Stimulated activated CD4-positive, alpha-beta T cell treated with anti-CD3 and anti-CD28 coated beads, Interleukin-1b, Interleukin-23, amount 100 ng/mL, for 48 hours (primary cell): ENCODE measurements at regions not wholly inside any gene's neighbourhood (a gene's known extent, or its start where the extent isn't known, plus 50 kb on each side); places are given as distances from the start of the nearest gene placed in this dataset.
"Not testable (repeated sequence)": the region's sequence is repeated elsewhere in the genome, so short reads cannot be mapped to it uniquely, and the experiment has no call there.

Experiments used
- DNase-seq: peaks from one replicate; pipeline ENCODE4 v3.0.0-alpha.2; 2020

DNA sequence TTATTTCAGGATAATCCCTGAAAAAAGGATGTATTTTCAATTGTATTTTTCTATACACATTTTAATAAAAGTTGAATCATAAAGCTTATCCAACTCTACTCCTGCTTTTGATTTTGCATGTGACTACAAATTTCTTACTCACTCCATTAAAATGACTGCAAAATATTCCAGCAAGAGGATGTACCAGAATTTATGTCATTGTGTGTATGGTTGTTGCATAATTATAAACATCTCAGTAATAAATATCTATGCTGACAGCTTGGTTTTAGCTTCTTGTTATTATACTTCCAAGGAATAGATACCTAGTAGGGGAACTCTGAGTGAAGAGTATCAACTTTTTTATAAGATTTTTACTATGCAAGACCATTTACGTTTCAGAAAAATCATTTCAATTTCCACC is 463.2 kb upstream of the RUNX1 start:
- DNase-seq = no peak

DNA sequence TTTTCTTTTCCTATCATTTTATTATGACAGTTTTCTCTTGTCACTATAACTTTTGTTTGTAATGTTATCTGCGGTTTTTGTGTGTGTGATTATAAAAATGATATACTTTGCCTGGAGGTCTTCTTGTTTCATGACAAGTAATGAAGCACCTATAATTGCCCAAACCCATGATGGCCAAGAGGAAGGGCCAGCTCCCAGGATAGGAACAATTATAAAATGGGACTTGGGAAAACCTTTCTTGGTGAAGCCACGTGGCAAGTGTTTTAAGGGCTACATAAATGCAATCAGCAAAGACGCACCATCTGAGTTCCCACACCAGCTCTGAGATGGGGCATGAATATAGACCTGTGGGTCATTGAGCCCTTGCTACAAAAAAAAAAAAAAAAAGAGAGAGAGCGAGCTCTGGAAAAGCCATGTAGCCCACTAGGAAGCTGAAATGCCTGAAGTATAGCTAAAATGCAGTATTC is 462.6 kb upstream of the RUNX1 start:
- no peak for DNase-seq

DNA sequence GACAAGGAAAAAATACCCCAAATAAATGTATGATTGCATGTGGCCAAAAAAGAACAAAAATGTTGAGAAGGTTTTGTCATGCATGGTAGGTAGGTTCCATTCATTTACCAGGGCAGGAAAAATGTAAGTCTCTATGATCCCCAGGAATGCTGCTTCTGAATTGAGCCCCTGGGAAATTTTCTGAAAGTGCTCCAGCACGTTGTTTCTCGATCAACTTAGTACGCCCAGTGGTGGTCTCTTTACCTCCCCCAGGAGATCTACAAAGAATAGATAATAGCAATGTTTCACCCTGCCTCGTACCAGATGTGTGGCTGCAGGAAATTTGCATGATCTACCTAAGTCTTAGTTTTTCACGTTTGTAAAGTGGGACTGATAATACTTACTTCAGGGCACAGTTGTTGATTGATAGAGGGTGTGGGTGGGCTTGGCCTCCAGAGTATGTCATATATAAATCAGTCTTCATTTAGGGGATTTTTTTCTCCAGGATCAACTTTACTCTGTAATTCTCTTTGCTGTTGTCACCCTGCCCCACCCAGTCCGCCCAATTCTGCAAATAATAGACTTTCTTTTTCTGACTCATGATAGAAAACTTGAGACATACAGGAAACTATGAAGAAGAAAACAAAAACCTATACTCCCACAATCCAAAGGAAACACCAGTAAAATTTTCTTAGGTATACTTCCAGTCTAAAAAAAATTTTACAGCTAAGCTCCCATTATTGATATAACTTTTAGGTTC is 462.0 kb upstream of the RUNX1 start:
- DNase-seq = no peak

GRCh38 chr21:35510294-35510693 is 461.2 kb upstream of the RUNX1 start:
- DNase-seq = no peak

- no peak for DNase-seq
These were observed 460.1 kb upstream of the RUNX1 start for GRCh38 chr21:35509001-35509704.

- DNase-seq = no peak
These were observed 459.2 kb upstream of the RUNX1 start for GRCh38 chr21:35508139-35508888.

- no peak for DNase-seq
These were observed 458.2 kb upstream of the RUNX1 start for GRCh38 chr21:35507181-35507759.

DNA sequence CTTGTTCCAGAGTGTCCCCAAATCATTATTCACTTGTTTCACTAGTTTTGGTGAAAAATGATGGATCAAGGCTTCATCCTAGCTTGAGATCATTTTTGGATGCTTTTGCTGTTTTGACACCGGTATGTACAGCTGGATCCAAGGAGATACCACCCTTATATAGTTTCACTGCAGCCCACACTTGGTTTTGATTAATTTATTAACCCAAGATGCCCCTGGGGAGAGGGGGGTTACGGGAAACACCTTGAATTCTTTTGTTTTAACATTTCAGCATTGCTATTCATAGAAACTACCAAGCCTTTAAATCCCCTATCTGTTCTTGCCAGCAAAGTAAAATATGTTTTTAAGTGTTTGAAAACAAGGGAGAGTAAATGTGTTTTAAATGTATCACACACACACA is 457.7 kb upstream of the RUNX1 start:
- no peak for DNase-seq

GRCh38 chr21:35506352-35506751 is 457.2 kb upstream of the RUNX1 start:
- DNase-seq = no peak

DNA sequence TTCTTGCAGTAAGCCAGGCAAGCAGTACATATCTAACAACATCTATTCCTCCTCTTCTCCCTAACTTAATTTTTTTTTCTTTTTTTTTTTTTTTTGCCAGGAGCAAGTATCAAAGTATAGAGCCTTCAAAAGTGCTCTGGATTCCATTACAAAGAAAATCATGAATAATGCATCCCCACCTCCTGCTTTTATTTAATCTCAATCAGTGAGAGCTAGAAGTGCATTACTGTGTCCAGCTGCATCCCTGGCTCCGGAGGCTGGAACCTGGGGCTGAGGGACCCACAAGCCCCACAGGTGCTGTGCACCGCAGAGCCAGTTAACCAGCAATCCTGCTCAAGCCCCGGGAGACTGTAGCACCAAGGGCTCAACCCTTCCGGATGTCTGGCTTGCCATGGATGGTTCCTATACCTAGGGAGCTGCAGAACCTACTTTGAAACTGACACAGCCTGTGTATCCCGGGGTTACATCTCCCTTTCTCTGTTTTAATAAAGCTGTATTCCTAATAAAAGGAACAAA is 455.9 kb upstream of the RUNX1 start:
- no peak for DNase-seq

DNA sequence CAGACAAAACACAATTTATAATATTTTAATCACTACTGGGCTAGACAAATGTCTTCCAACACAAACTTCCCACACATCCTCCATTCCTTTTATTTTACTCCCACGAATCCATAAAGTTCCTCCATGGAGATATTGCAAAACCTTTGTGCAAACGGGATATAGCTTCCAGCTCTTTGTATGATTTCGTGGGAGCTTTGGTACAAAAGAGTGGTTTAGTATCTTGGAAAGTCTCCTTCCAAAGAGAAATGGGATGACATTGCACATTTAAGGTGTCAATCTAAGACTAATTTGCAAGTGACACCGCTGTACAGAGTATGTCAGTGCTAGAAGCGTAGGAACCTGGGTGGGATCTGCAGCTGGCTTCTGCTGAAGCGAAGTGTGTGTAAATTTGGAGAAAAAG is 455.2 kb upstream of the RUNX1 start:
- DNase-seq = no peak

DNA sequence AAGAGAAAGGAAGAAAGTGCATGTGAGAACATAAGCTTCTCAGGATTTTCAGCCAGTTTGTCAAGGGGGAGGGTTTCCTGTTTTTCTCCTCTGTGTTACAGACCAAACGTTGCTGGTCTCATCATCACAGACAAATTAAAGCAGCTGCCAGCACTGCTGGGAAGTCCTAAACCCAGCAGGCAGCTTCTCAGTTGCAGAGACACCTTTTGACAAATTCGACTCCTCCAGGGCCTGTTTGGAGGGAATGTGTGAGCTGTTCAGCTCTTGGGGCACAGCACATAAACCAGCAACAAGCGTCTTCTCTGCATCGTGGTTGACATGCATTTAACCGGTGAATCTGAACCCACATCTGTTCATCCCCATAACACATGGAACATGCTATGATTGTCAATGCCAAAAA is 454.6 kb upstream of the RUNX1 start:
- no peak for DNase-seq

DNA sequence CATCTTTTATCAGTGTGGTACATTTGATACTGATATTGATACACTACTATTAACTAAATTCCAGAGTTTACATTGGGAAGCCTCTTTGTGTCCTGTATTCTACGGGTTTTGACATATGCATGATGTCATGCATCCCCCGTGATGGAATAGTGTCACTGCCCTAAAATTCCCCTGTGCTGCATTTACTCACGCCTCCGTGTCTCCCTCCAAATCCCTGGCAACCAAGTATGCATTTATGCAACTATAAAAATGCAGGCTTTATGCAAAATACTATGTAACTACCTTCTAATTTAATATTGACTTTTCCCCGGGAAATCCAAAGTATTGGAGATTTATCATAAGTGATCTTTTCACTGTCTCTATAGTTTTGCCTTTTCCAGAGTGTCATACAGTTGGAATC is 453.7 kb upstream of the RUNX1 start:
- no peak for DNase-seq

DNA sequence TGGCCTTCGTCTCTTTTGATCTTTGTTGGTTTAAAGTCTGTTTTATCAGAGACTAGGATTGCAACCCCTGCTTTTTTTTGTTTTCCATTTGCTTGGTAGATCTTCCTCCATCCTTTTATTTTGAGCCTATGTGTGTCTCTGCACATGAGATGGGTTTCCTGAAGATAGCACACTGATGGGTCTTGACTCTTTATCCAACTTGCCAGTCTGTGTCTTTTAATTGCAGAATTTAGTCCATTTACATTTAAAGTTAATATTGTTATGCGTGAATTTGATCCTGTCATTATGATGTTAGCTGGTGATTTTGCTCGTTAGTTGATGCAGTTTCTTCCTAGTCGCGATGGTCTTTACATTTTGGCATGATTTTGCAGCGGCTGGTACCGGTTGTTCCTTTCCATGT is 448.4 kb upstream of the RUNX1 start:
- DNase-seq = not testable (repeated sequence)

DNA sequence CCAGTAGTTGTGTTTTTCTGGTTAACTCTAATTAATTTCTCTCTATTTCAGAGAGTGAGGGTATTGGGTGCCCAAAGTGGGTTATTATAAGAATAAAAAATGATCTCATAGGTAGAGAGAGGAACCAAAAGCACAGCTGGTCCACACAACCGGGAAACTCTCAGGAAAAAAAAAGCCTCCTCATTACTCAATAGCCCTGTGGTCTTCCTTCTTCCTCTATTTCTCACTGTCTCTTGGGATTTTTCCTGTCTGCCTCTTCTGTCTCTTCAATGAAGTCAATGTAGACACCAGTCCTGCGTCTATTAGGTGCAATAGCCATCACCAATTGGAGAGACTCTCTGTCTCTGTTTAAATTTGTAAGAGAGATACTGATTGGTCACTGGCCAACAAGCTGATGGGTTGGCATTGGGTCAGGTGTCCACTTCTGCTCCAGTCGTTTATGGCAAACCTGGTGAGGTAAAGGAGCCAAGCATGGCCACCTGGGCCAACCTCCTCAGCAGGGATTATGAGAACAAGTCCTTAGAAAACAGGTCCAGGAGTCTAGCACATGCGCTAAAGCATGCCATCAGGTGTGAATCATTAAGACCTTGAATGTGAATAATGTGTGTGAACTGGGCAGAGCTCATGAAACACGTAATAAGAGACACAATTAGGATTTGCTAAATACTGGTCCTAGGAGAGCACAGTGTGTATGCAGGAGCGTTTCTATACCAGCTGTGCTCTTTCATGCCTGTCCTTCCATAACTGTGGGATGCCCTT is 443.0 kb upstream of the RUNX1 start:
- DNase-seq = no peak

- no peak for DNase-seq
These were observed 442.0 kb upstream of the RUNX1 start for GRCh38 chr21:35491114-35491513.

DNA sequence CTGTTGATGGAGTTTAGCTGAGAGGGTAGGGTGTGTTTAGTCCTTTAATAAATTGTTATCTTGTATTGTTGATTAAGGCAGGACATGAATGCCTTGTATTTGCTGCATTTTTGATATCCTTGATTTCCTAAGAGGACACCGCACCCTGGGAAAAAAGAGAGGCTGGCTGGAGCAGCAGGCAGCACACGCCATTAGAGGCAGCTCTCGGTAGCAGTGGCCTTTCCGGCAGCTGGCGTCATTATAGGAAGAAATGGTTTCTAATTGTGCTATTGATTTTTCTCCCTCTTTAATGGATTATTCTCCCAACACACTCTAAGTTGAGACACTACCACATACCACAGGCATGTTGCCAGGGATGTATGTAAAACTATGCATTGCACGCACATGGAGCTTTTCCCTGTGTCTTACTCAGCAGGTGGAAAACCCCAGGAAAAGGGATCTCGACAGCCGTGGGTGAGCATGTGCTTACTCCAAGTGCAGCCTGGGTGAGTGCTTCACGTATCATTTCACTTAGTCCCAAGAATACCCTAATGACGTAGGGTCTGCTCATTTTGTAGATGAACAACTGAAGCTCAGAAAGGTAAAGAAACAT is 440.4 kb upstream of the RUNX1 start:
- DNase-seq = no peak

DNA sequence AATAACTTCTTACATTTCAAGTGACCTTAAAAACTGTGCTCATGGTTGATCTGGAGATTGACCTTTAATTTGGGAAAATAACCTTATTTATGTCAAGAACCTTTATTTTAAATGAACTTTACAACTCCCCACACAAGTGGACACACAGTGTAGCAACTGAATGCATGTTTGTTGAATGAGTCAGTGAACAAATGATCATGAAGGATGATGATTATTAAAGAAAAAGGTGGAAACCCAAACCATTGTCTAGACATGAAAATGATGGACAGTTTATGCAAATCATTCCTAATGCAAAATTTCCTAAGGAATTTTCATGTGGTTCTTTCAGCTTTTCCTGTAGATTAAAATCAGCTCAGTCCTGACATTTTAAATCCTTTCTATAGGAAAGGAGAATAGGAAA is 439.8 kb upstream of the RUNX1 start:
- no peak for DNase-seq

- no peak for DNase-seq
These were observed 436.3 kb upstream of the RUNX1 start for GRCh38 chr21:35485364-35485763.

DNA sequence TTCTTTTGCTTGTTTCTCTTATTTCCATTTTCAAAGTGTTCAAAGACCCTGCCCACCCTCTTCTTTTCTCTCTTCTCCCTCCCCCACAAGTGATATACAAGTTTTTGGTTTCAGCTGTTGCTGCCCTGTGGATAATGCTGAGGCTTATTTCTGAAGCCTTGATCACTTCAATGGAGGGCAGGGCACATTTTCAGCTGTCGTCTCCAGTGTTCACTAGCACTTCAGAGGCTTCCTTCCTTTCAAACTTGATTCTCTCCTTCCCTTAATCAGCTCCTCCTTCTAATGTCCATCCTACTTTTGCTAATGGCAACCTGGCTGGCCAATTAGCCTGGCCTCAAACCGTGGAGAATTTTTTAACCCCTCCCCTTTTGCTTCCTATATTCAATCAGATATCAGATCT is 435.7 kb upstream of the RUNX1 start:
- DNase-seq = no peak

GRCh38 chr21:35484032-35484431 is 434.9 kb upstream of the RUNX1 start:
- DNase-seq = no peak
